ENCODE measurements at regions not wholly inside any gene's neighbourhood (a gene's known extent, or its start where the extent isn't known, plus 50 kb on each side); places are given as distances from the start of the nearest gene placed in this dataset.
A peak's percentile ranks its signal among the peaks of the same experiment; 100 is the strongest.
"Not testable (repeated sequence)": the region's sequence is repeated elsewhere in the genome, so short reads cannot be mapped to it uniquely, and the experiment has no call there.

- peak; percentile 91 for DNase-seq (ENCODE audit: low read depth)
These were observed 93.4 kb upstream of the PARD3 start for GRCh38 chr10:34908481-34908880.

GRCh38 chr10:34907743-34908430 lies 92.8 kb upstream of the PARD3 start:
- peak; percentile 43 for DNase-seq (ENCODE audit: low read depth)

GRCh38 chr10:34906067-34906965 lies 91.2 kb upstream of the PARD3 start:
- DNase-seq (ENCODE audit: low read depth), result no peak

- DNase-seq (ENCODE audit: low read depth), result no peak
These were observed 90.3 kb upstream of the PARD3 start for GRCh38 chr10:34905200-34905927.

- DNase-seq (ENCODE audit: low read depth), result no peak
These were observed 89.1 kb upstream of the PARD3 start for GRCh38 chr10:34904191-34904590.

GRCh38 chr10:34899161-34899560 lies 84.1 kb upstream of the PARD3 start:
- no peak for DNase-seq (ENCODE audit: low read depth)

- no peak for DNase-seq (ENCODE audit: low read depth)
These were observed 80.9 kb upstream of the PARD3 start for GRCh38 chr10:34895977-34896376.

- not testable (repeated sequence) for DNase-seq (ENCODE audit: low read depth)
These were observed 80.0 kb upstream of the PARD3 start for GRCh38 chr10:34895046-34895445.

- not testable (repeated sequence) for DNase-seq (ENCODE audit: low read depth)
These were observed 77.4 kb upstream of the PARD3 start for GRCh38 chr10:34892521-34892920.

- DNase-seq (ENCODE audit: low read depth), result no peak
These were observed 75.8 kb upstream of the PARD3 start for GRCh38 chr10:34890939-34891338.

GRCh38 chr10:34889004-34889869 lies 74.1 kb upstream of the PARD3 start:
- peak; percentile 83 for DNase-seq (ENCODE audit: low read depth)

GRCh38 chr10:34886906-34887642 lies 72.0 kb upstream of the PARD3 start:
- DNase-seq (ENCODE audit: low read depth), result no peak

- peak; percentile 29 for DNase-seq (ENCODE audit: low read depth)
These were observed 70.8 kb upstream of the PARD3 start for GRCh38 chr10:34885898-34886297.

- DNase-seq (ENCODE audit: low read depth), result no peak
These were observed 69.9 kb upstream of the PARD3 start for GRCh38 chr10:34885011-34885410.

- DNase-seq (ENCODE audit: low read depth), result no peak
These were observed 69.3 kb upstream of the PARD3 start for GRCh38 chr10:34884272-34884952.

GRCh38 chr10:34880817-34881216 lies 65.7 kb upstream of the PARD3 start:
- DNase-seq (ENCODE audit: low read depth), result peak; percentile 79

GRCh38 chr10:34878651-34879050 lies 63.6 kb upstream of the PARD3 start:
- DNase-seq (ENCODE audit: low read depth), result not testable (repeated sequence)

GRCh38 chr10:34875061-34875460 lies 60.0 kb upstream of the PARD3 start:
- no peak for DNase-seq (ENCODE audit: low read depth)

- no peak for DNase-seq (ENCODE audit: low read depth)
These were observed 57.7 kb upstream of the PARD3 start for GRCh38 chr10:34872820-34873219.

- DNase-seq (ENCODE audit: low read depth), result no peak
These were observed 54.2 kb upstream of the PARD3 start for GRCh38 chr10:34869135-34869836.
